ENCODE measurements at regions not wholly inside any gene's neighbourhood (a gene's known extent, or its start where the extent isn't known, plus 50 kb on each side); places are given as distances from the start of the nearest gene placed in this dataset.
"Not testable (repeated sequence)": the region's sequence is repeated elsewhere in the genome, so short reads cannot be mapped to it uniquely, and the experiment has no call there.

GRCh38 chr2:34724107-34724506 lies 1125.0 kb upstream of the FAM98A start:
- Histone ChIP-seq H3K27ac (no peak overlapping the region), H3K4me1 (no peaks in the 10 kb centered on the region), H3K9me3 (no peaks in the 10 kb centered on the region), H3K27me3 (no peaks in the 10 kb centered on the region), H3K36me3 (no peaks in the 10 kb centered on the region), H3K4me3 (no peak overlapping the region)
- TF ChIP-seq, protein P1, sequence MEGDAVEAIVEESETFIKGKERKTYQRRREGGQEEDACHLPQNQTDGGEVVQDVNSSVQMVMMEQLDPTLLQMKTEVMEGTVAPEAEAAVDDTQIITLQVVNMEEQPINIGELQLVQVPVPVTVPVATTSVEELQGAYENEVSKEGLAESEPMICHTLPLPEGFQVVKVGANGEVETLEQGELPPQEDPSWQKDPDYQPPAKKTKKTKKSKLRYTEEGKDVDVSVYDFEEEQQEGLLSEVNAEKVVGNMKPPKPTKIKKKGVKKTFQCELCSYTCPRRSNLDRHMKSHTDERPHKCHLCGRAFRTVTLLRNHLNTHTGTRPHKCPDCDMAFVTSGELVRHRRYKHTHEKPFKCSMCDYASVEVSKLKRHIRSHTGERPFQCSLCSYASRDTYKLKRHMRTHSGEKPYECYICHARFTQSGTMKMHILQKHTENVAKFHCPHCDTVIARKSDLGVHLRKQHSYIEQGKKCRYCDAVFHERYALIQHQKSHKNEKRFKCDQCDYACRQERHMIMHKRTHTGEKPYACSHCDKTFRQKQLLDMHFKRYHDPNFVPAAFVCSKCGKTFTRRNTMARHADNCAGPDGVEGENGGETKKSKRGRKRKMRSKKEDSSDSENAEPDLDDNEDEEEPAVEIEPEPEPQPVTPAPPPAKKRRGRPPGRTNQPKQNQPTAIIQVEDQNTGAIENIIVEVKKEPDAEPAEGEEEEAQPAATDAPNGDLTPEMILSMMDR (IDR thresholded peaks at IDR 0.05), result no peak
- TF ChIP-seq POLR2A (IDR thresholded peaks at IDR 0.05), result no peak
- DNase-seq, result no peak
- intact Hi-C loops (cut with DNase I; ENCODE audit: low total_unique reads), result no loop called here

DNA sequence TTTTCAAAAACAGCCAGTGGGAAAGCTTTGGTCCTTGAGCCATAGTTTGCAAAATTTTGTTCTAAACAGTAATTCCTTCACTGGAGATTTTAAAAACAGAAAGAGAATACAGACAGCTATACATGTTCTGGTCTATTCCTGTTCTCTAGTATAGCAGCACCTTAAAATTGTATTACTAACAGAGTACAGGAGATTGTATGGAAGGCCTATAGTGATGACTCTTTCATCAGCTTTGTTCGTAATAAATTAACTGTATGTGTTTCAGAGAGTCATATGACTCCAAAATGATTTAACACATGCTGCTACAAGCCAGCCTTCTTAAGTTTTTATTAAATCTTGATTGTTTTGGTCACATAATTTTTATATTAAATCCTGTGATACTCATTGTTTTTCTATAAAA lies 1124.6 kb upstream of the FAM98A start:
- no peak overlapping the region for H3K27ac ChIP-seq
- no peak for DNase-seq
- no peaks in the 10 kb centered on the region for H3K27me3 ChIP-seq
- H3K36me3 ChIP-seq, result no peaks in the 10 kb centered on the region
- no peaks in the 10 kb centered on the region for H3K4me1 ChIP-seq
- TF ChIP-seq POLR2A (IDR thresholded peaks at IDR 0.05), result no peak
- TF ChIP-seq, protein P1 (IDR thresholded peaks at IDR 0.05), result no peak
- intact Hi-C loops (cut with DNase I; ENCODE audit: low total_unique reads), result no loop called here
- H3K9me3 ChIP-seq, result no peaks in the 10 kb centered on the region
- H3K4me3 ChIP-seq, result no peak overlapping the region

GRCh38 chr2:34719206-34719605 lies 1120.1 kb upstream of the FAM98A start:
- Histone ChIP-seq H3K27ac (no peak overlapping the region), H3K4me1 (no peaks in the 10 kb centered on the region), H3K4me3 (no peak overlapping the region), H3K9me3 (no peaks in the 10 kb centered on the region), H3K36me3 (no peaks in the 10 kb centered on the region), H3K27me3 (no peaks in the 10 kb centered on the region)
- TF ChIP-seq, protein P1 (IDR thresholded peaks at IDR 0.05), result no peak
- TF ChIP-seq POLR2A (IDR thresholded peaks at IDR 0.05), result no peak
- intact Hi-C loops (cut with DNase I; ENCODE audit: low total_unique reads), result no loop called here
- DNase-seq, result no peak

- Histone ChIP-seq H3K36me3 (no peaks in the 10 kb centered on the region), H3K4me3 (no peak overlapping the region), H3K4me1 (no peaks in the 10 kb centered on the region), H3K27ac (no peak overlapping the region), H3K9me3 (no peaks in the 10 kb centered on the region), H3K27me3 (no peaks in the 10 kb centered on the region)
- DNase-seq, result no peak
- TF ChIP-seq, protein P1 (IDR thresholded peaks at IDR 0.05), result no peak
- TF ChIP-seq POLR2A (IDR thresholded peaks at IDR 0.05), result no peak
- intact Hi-C loops (cut with DNase I; ENCODE audit: low total_unique reads), result no loop called here
Measured at GRCh38 chr2:34705551-34706247, 1106.6 kb upstream of the FAM98A start.

GRCh38 chr2:34703292-34703691 lies 1104.2 kb upstream of the FAM98A start:
- Histone ChIP-seq H3K9me3 (no peaks in the 10 kb centered on the region), H3K4me3 (no peak overlapping the region), H3K36me3 (no peaks in the 10 kb centered on the region), H3K27ac (no peak overlapping the region), H3K4me1 (no peaks in the 10 kb centered on the region), H3K27me3 (no peaks in the 10 kb centered on the region)
- DNase-seq, result no peak
- no peak for TF ChIP-seq POLR2A (IDR thresholded peaks at IDR 0.05)
- TF ChIP-seq, protein P1 (IDR thresholded peaks at IDR 0.05), result no peak
- intact Hi-C loops (cut with DNase I; ENCODE audit: low total_unique reads), result no loop called here

DNA sequence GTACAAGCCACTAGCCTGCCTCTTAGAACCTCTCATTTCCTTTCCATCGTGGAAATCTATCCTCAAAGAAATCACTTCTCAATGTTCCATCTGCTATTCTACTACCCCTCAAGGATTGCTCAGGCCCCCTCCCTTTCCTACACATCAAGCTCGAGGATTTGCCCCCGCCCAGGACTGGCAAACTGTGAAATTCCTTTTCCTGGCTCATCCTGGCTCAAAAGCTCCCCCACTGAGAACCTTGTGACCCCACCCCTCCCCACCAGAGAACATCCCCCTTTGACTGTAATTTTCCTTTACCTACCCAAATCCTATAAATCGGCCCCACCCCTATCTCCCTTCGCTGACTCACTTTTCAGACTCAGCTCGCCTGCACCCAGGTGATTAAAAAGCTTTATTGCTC lies 1103.3 kb upstream of the FAM98A start:
- H3K4me3 ChIP-seq; H3K4me1 ChIP-seq; H3K9me3 ChIP-seq; H3K36me3 ChIP-seq; H3K27ac ChIP-seq; intact Hi-C loops (cut with DNase I; ENCODE audit: low total_unique reads); DNase-seq; H3K27me3 ChIP-seq: not testable (repeated sequence)

DNA sequence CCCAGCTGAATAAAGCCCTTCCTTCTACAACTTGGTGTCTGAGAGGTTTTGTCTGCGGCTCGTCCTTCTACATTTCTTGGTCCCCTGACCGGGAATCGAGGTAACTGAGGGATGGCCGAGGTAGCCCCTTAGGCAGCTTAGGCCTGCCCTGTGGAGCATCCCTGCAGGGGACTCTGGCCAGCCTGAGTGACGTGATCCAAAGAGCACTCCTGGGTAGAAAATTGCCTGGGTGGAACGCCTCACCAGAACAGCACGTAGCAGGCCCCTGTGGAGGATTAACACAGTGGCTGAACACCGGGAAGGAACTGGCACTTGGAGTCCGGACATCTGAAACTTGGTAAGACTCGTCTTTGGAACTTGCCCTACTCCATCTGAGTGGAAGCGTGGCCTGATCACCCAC lies 1078.5 kb upstream of the FAM98A start:
- DNase-seq; H3K9me3 ChIP-seq; H3K4me1 ChIP-seq; H3K27ac ChIP-seq; H3K27me3 ChIP-seq; H3K36me3 ChIP-seq; H3K4me3 ChIP-seq; intact Hi-C loops (cut with DNase I; ENCODE audit: low total_unique reads): not testable (repeated sequence)

DNA sequence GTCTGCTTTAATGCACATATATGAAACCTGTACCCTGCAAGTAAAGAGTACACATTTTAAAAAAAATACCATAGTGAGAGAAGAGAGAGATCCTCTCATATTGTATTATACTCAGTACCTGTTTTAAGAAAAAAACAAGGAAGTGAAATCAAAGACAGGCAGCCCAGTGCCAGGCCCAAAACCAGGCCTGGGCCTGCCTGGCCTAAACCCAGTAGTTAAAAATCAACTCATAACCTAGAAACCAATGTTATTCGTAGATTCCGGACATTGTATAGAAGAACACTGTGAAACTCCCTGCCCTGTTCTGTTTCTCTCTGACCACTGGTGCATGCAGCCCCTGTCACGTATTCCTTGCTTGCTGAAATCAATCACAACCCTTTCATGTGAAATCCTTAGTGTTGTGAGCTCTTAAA lies 1078.0 kb upstream of the FAM98A start:
- H3K27ac ChIP-seq; H3K27me3 ChIP-seq; H3K9me3 ChIP-seq; H3K4me3 ChIP-seq; intact Hi-C loops (cut with DNase I; ENCODE audit: low total_unique reads); DNase-seq; H3K4me1 ChIP-seq; H3K36me3 ChIP-seq: not testable (repeated sequence)

Data from uterus (tissue), 3 donors.